Adrenal gland (tissue), 5 donors: ENCODE measurements at regions not wholly inside any gene's neighbourhood (a gene's known extent, or its start where the extent isn't known, plus 50 kb on each side); places are given as distances from the start of the nearest gene placed in this dataset.

ENCODE experiments used
- POLR2A ChIP-seq, 2 donors: fragments of 450-650 bp; IDR thresholded peaks; one replicate each; pipeline ENCODE4 v1.6.1; 2017; ENCODE audit warnings: antibody characterized with exemption in 2 of 2, mild to moderate bottlenecking in 2 of 2, moderate library complexity in 1 of 2
- TF ChIP-seq, protein P1 (sequence below), 6 experiments: fragments of 450-650 bp in 4 of 6; fragments of 200-600 bp in 2 of 6; sonication (generic) in 1 of 6; IDR thresholded peaks; 1 replicate in 5 of 6; 2 replicates in 1 of 6; pipeline versions ENCODE4 v1.5.1 to v1.8.0; 2016 to 2021; ENCODE audit warnings: antibody characterized with exemption in 6 of 6, mild to moderate bottlenecking in 2 of 6, moderate library complexity in 1 of 6
- donor health status: DM: no; HTN: no; CAD: no.

DNA sequence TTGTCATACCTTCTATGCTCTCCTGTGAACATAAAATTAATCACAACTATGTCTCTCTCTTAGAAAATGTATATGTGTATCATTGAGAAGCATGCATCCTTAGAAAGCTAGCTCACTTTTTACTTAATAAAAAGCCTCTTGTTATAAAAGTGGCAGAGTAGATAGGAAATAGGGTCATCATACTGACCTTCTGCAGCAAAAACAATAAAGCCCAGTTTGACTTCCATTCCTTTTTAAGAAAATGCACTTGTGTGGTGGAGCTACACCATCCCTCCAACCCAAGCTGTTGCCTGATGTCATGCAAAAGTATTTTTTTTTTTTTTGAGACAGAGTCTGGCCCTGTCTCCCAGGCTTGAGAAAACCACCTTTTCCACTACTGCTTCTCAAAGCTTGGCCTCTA, 393.3 kb downstream of the LIG4 start:
- TF ChIP-seq, protein P1, sequence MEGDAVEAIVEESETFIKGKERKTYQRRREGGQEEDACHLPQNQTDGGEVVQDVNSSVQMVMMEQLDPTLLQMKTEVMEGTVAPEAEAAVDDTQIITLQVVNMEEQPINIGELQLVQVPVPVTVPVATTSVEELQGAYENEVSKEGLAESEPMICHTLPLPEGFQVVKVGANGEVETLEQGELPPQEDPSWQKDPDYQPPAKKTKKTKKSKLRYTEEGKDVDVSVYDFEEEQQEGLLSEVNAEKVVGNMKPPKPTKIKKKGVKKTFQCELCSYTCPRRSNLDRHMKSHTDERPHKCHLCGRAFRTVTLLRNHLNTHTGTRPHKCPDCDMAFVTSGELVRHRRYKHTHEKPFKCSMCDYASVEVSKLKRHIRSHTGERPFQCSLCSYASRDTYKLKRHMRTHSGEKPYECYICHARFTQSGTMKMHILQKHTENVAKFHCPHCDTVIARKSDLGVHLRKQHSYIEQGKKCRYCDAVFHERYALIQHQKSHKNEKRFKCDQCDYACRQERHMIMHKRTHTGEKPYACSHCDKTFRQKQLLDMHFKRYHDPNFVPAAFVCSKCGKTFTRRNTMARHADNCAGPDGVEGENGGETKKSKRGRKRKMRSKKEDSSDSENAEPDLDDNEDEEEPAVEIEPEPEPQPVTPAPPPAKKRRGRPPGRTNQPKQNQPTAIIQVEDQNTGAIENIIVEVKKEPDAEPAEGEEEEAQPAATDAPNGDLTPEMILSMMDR (IDR thresholded peaks at IDR 0.05), result no peak
- no peak for TF ChIP-seq POLR2A (IDR thresholded peaks at IDR 0.05)
